GM23338 (cell line): ENCODE measurements at regions not wholly inside any gene's neighbourhood (a gene's known extent, or its start where the extent isn't known, plus 50 kb on each side); places are given as distances from the start of the nearest gene placed in this dataset.

Experiments
- ATAC-seq: fragments of 200-7000 bp; cut with Tn5 transposase; 3 replicates; pipeline ENCODE4 v1.9.1; 2020
- DNase-seq: peaks from one replicate; pipeline ENCODE4 v3.0.0-alpha.2; 2015; ENCODE audit warnings: low spot score
- H2AFZ ChIP-seq: fragments of 200-600 bp; sonication (generic); 2 replicates; pipeline ENCODE4 v1.8.0; 2016; ENCODE audit warnings: antibody characterized with exemption, mild to moderate bottlenecking, moderate library complexity
- H3F3A ChIP-seq: fragments of 200-600 bp; sonication (generic); replicated peaks from 2 replicates; pipeline ENCODE4 v1.8.0; 2017; ENCODE audit warnings: antibody characterized with exemption, mixed run types, low read depth
- H3K27ac ChIP-seq: fragments of 200-600 bp; sonication (generic); 2 replicates; pipeline ENCODE4 v1.6.1; 2016; ENCODE audit warnings: low read depth
- H3K27me3 ChIP-seq: fragments of 200-600 bp; sonication (generic); 2 replicates; pipeline ENCODE4 v1.8.0; 2016; ENCODE audit warnings: mild to moderate bottlenecking, mixed run types, moderate library complexity; ENCODE audit not compliant: insufficient read depth
- H3K36me3 ChIP-seq: fragments of 200-600 bp; sonication (generic); 2 replicates; pipeline ENCODE4 v1.8.0; 2016; ENCODE audit warnings: mild to moderate bottlenecking; ENCODE audit not compliant: insufficient read depth
- H3K4me1 ChIP-seq: fragments of 200-600 bp; sonication (generic); 2 replicates; pipeline ENCODE4 v1.8.0; 2016; ENCODE audit warnings: mild to moderate bottlenecking, moderate library complexity; ENCODE audit not compliant: insufficient read depth
- H3K4me2 ChIP-seq: fragments of 200-600 bp; sonication (generic); 2 replicates; pipeline ENCODE4 v1.7.1; 2017; ENCODE audit warnings: mixed run types
- H3K4me3 ChIP-seq: fragments of 200-600 bp; sonication (generic); 2 replicates; pipeline ENCODE4 v1.6.1; 2016; ENCODE audit warnings: mixed run types
- H3K79me2 ChIP-seq: fragments of 200-600 bp; sonication (generic); replicated peaks from 2 replicates; pipeline ENCODE4 v1.8.0; 2017; ENCODE audit warnings: mild to moderate bottlenecking; ENCODE audit not compliant: insufficient read depth
- H3K9me2 ChIP-seq: fragments of 200-600 bp; sonication (generic); 2 replicates; pipeline ENCODE4 v1.8.0; 2017; ENCODE audit not compliant: insufficient read depth
- H4K20me1 ChIP-seq: fragments of 200-600 bp; sonication (generic); replicated peaks from 2 replicates; pipeline ENCODE4 v1.8.0; 2017; ENCODE audit warnings: mild to moderate bottlenecking; ENCODE audit not compliant: insufficient read depth
- H3K27ac Mint-ChIP-seq: 2 replicates; pipeline ENCODE4 v1.8.0; 2020; ENCODE audit warnings: inconsistent platforms, mild to moderate bottlenecking, moderate library complexity, mixed read lengths
- H3K27me3 Mint-ChIP-seq: 3 replicates; pipeline ENCODE4 v1.8.0; 2022; ENCODE audit warnings: low read depth, mild to moderate bottlenecking, moderate library complexity, mixed read lengths, inconsistent platforms; ENCODE audit not compliant: insufficient read depth, poor library complexity
- H3K36me3 Mint-ChIP-seq: 3 replicates; pipeline ENCODE4 v1.8.0; 2021; ENCODE audit warnings: low read depth, mild to moderate bottlenecking, inconsistent platforms, moderate library complexity, mixed read lengths
- H3K4me1 Mint-ChIP-seq: 3 replicates; pipeline ENCODE4 v1.8.0; 2020; ENCODE audit warnings: mild to moderate bottlenecking, inconsistent platforms, mixed read lengths
- H3K4me3 Mint-ChIP-seq: 3 replicates; pipeline ENCODE4 v1.8.0; 2021; ENCODE audit warnings: moderate library complexity, mild to moderate bottlenecking, inconsistent platforms, mixed read lengths
- H3K9me3 Mint-ChIP-seq: 3 replicates; pipeline ENCODE4 v1.8.0; 2020; ENCODE audit warnings: moderate library complexity, mild to moderate bottlenecking, inconsistent platforms, mixed read lengths
- CREB1 ChIP-seq: fragments of 250-450 bp; sonication (Bioruptor Pico); IDR thresholded peaks from 2 replicates; pipeline ENCODE4 v1.5.0; 2020; ENCODE audit warnings: low read depth, mild to moderate bottlenecking, moderate library complexity
- EZH2 ChIP-seq: fragments of 200-600 bp; sonication (generic); IDR thresholded peaks from one replicate; pipeline ENCODE4 v1.8.0; 2017; ENCODE audit warnings: antibody characterized with exemption, mild to moderate bottlenecking, low read depth; ENCODE audit not compliant: unreplicated experiment
- EZH2phosphoT487 ChIP-seq: fragments of 200-600 bp; sonication (generic); IDR thresholded peaks from one replicate; pipeline ENCODE4 v1.8.1; 2018; ENCODE audit warnings: antibody characterized with exemption; ENCODE audit not compliant: unreplicated experiment
- JUNB ChIP-seq: IDR thresholded peaks from one replicate; pipeline ENCODE4 v1.6.1; 2016; ENCODE audit warnings: antibody characterized with exemption; ENCODE audit not compliant: unreplicated experiment
- NANOG ChIP-seq: IDR thresholded peaks from 2 replicates; pipeline ENCODE4 v1.6.1; 2016; ENCODE audit warnings: antibody characterized with exemption, borderline replicate concordance
- POLR2AphosphoS5 ChIP-seq: IDR thresholded peaks from 2 replicates; pipeline ENCODE4 v1.6.1; 2016; ENCODE audit warnings: antibody characterized with exemption, low read depth
- STAT1 ChIP-seq: IDR thresholded peaks from one replicate; pipeline ENCODE4 v1.6.1; 2016; ENCODE audit warnings: antibody characterized with exemption; ENCODE audit not compliant: unreplicated experiment
- ZNF114 ChIP-seq: fragments of 250-450 bp; sonication (Bioruptor Pico); IDR thresholded peaks from 2 replicates; pipeline ENCODE4 v1.5.0; 2020; ENCODE audit warnings: mild to moderate bottlenecking, moderate library complexity
- ZNF331 ChIP-seq: fragments of 250-450 bp; sonication (Bioruptor Pico); IDR thresholded peaks from 2 replicates; pipeline ENCODE4 v1.5.0; 2020; ENCODE audit warnings: low read depth, mild to moderate bottlenecking, moderate library complexity
- TF ChIP-seq, protein P1 (sequence below), 2 experiments: fragments of 200-600 bp in 1 of 2; sonication (generic) in 1 of 2; conservative IDR thresholded peaks; 2 replicates each; pipeline versions ENCODE4 v1.5.1 to v1.6.1; 2016 to 2017; ENCODE audit warnings: antibody characterized with exemption in 2 of 2, low read depth in 2 of 2, mild to moderate bottlenecking in 2 of 2, moderate library complexity in 1 of 2
- TF ChIP-seq, protein P2 (sequence below): fragments of 250-450 bp; sonication (Bioruptor Pico); IDR thresholded peaks from 2 replicates; pipeline ENCODE4 v1.5.0; 2020; ENCODE audit warnings: mild to moderate bottlenecking, moderate library complexity
- TF ChIP-seq, protein P3 (sequence below): IDR thresholded peaks from 2 replicates; pipeline ENCODE4 v1.6.1; 2016; ENCODE audit warnings: antibody characterized with exemption
- TF ChIP-seq, protein P4 (sequence below): IDR thresholded peaks from one replicate; pipeline ENCODE4 v1.6.1; 2018; ENCODE audit warnings: antibody characterized with exemption; ENCODE audit not compliant: unreplicated experiment

DNA sequence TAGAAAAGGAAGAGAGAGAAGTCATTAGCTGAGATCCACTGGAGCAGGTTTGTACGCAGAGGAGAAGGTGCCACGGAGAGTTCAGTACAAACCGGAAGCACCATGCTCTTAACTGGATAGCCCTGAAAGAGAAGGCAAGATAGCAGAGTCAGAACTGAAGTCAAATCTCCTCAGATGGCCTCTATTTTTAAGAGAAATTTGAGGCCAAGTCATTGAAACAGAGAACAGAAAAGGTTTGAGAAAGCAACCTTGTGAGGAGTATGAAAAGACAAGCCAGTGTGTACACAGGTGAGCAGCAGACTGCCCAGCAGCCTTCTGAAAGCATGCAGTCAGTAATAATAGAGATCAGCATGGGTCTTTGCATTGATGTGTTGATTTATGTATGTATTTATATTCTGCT lies 66.1 kb upstream of the SPRED1 start:
- Mint-ChIP-seq H3K9me3 (no peaks in the 10 kb centered on the region), H3K4me3 (no peak overlapping the region), H3K27ac (no peak overlapping the region), H3K27me3 (no peaks in the 10 kb centered on the region), H3K4me1 (peaks cover 36% of the 10 kb centered on the region), H3K36me3 (no peaks in the 10 kb centered on the region)
- Histone ChIP-seq H3K4me1 (peaks cover 26% of the 10 kb centered on the region), H3K4me3 (no peak overlapping the region; the same call in 1 of the 2 replicates), H3K27ac (no peak overlapping the region), H2AFZ (peak overlapping the region; percentile 88), H4K20me1 (no peaks in the 10 kb centered on the region), H3K9me2 (0 out of 2 replicates have a peak, but pooled peaks cover 9% of the 10 kb centered on the region), H3K79me2 (no peaks in the 10 kb centered on the region), H3F3A (no peaks in the 10 kb centered on the region), H3K36me3 (no peaks in the 10 kb centered on the region), H3K4me2 (peak overlapping the region; percentile 56), H3K27me3 (no peaks in the 10 kb centered on the region)
- TF ChIP-seq EZH2phosphoT487 (no peak), JUNB (no peak), NANOG (no peak), CREB1 (no peak), ZNF331 (no peak), EZH2 (no peak), STAT1 (no peak), POLR2AphosphoS5 (no peak), ZNF114 (CRISPR knock-in tag) (no peak)
- TF ChIP-seq, protein P1, sequence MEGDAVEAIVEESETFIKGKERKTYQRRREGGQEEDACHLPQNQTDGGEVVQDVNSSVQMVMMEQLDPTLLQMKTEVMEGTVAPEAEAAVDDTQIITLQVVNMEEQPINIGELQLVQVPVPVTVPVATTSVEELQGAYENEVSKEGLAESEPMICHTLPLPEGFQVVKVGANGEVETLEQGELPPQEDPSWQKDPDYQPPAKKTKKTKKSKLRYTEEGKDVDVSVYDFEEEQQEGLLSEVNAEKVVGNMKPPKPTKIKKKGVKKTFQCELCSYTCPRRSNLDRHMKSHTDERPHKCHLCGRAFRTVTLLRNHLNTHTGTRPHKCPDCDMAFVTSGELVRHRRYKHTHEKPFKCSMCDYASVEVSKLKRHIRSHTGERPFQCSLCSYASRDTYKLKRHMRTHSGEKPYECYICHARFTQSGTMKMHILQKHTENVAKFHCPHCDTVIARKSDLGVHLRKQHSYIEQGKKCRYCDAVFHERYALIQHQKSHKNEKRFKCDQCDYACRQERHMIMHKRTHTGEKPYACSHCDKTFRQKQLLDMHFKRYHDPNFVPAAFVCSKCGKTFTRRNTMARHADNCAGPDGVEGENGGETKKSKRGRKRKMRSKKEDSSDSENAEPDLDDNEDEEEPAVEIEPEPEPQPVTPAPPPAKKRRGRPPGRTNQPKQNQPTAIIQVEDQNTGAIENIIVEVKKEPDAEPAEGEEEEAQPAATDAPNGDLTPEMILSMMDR (conservative IDR thresholded peaks at IDR 0.05; ENCODE audit: low read depth in 2 of 2): no peak
- TF ChIP-seq, protein P2, sequence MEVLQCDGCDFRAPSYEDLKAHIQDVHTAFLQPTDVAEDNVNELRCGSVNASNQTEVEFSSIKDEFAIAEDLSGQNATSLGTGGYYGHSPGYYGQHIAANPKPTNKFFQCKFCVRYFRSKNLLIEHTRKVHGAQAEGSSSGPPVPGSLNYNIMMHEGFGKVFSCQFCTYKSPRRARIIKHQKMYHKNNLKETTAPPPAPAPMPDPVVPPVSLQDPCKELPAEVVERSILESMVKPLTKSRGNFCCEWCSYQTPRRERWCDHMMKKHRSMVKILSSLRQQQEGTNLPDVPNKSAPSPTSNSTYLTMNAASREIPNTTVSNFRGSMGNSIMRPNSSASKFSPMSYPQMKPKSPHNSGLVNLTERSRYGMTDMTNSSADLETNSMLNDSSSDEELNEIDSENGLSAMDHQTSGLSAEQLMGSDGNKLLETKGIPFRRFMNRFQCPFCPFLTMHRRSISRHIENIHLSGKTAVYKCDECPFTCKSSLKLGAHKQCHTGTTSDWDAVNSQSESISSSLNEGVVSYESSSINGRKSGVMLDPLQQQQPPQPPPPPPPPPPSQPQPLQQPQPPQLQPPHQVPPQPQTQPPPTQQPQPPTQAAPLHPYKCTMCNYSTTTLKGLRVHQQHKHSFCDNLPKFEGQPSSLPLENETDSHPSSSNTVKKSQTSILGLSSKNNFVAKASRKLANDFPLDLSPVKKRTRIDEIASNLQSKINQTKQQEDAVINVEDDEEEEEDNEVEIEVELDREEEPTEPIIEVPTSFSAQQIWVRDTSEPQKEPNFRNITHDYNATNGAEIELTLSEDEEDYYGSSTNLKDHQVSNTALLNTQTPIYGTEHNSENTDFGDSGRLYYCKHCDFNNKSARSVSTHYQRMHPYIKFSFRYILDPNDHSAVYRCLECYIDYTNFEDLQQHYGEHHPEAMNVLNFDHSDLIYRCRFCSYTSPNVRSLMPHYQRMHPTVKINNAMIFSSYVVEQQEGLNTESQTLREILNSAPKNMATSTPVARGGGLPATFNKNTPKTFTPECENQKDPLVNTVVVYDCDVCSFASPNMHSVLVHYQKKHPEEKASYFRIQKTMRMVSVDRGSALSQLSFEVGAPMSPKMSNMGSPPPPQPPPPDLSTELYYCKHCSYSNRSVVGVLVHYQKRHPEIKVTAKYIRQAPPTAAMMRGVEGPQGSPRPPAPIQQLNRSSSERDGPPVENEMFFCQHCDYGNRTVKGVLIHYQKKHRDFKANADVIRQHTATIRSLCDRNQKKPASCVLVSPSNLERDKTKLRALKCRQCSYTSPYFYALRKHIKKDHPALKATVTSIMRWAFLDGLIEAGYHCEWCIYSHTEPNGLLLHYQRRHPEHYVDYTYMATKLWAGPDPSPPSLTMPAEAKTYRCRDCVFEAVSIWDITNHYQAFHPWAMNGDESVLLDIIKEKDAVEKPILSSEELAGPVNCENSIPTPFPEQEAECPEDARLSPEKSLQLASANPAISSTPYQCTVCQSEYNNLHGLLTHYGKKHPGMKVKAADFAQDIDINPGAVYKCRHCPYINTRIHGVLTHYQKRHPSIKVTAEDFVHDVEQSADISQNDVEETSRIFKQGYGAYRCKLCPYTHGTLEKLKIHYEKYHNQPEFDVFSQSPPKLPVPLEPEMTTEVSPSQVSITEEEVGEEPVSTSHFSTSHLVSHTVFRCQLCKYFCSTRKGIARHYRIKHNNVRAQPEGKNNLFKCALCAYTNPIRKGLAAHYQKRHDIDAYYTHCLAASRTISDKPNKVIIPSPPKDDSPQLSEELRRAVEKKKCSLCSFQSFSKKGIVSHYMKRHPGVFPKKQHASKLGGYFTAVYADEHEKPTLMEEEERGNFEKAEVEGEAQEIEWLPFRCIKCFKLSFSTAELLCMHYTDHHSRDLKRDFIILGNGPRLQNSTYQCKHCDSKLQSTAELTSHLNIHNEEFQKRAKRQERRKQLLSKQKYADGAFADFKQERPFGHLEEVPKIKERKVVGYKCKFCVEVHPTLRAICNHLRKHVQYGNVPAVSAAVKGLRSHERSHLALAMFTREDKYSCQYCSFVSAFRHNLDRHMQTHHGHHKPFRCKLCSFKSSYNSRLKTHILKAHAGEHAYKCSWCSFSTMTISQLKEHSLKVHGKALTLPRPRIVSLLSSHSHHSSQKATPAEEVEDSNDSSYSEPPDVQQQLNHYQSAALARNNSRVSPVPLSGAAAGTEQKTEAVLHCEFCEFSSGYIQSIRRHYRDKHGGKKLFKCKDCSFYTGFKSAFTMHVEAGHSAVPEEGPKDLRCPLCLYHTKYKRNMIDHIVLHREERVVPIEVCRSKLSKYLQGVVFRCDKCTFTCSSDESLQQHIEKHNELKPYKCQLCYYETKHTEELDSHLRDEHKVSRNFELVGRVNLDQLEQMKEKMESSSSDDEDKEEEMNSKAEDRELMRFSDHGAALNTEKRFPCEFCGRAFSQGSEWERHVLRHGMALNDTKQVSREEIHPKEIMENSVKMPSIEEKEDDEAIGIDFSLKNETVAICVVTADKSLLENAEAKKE (CRISPR knock-in tag): no peak
- TF ChIP-seq, protein P3, sequence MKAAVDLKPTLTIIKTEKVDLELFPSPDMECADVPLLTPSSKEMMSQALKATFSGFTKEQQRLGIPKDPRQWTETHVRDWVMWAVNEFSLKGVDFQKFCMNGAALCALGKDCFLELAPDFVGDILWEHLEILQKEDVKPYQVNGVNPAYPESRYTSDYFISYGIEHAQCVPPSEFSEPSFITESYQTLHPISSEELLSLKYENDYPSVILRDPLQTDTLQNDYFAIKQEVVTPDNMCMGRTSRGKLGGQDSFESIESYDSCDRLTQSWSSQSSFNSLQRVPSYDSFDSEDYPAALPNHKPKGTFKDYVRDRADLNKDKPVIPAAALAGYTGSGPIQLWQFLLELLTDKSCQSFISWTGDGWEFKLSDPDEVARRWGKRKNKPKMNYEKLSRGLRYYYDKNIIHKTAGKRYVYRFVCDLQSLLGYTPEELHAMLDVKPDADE: no peak
- TF ChIP-seq, protein P4, sequence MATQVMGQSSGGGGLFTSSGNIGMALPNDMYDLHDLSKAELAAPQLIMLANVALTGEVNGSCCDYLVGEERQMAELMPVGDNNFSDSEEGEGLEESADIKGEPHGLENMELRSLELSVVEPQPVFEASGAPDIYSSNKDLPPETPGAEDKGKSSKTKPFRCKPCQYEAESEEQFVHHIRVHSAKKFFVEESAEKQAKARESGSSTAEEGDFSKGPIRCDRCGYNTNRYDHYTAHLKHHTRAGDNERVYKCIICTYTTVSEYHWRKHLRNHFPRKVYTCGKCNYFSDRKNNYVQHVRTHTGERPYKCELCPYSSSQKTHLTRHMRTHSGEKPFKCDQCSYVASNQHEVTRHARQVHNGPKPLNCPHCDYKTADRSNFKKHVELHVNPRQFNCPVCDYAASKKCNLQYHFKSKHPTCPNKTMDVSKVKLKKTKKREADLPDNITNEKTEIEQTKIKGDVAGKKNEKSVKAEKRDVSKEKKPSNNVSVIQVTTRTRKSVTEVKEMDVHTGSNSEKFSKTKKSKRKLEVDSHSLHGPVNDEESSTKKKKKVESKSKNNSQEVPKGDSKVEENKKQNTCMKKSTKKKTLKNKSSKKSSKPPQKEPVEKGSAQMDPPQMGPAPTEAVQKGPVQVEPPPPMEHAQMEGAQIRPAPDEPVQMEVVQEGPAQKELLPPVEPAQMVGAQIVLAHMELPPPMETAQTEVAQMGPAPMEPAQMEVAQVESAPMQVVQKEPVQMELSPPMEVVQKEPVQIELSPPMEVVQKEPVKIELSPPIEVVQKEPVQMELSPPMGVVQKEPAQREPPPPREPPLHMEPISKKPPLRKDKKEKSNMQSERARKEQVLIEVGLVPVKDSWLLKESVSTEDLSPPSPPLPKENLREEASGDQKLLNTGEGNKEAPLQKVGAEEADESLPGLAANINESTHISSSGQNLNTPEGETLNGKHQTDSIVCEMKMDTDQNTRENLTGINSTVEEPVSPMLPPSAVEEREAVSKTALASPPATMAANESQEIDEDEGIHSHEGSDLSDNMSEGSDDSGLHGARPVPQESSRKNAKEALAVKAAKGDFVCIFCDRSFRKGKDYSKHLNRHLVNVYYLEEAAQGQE: no peak
- ATAC-seq (peak; percentile 57), DNase-seq (no peak)
